SK-N-SH (cell line): ENCODE measurements at regions not wholly inside any gene's neighbourhood (a gene's known extent, or its start where the extent isn't known, plus 50 kb on each side); places are given as distances from the start of the nearest gene placed in this dataset.

Experiments
- CTCF ChIA-PET: fragments of 300-600, 350-600 bp; formaldehyde crosslinking; extraction: SDS; loops from one replicate; lab custom pipeline; 2021; lab: Yijun Ruan, JAX
- POLR2A ChIA-PET: fragments of 350-600 bp; sonication (Branson Sonifier 250); formaldehyde crosslinking; extraction: SDS; loops from one replicate; lab custom pipeline; 2020; ENCODE audit warnings: antibody characterized with exemption, inconsistent platforms; lab: Yijun Ruan, JAX
- DNase-seq: peaks from one replicate; pipeline ENCODE4 v3.0.0; 2012
- H2AFZ ChIP-seq: fragments of 200-600 bp; sonication (generic); 2 replicates; pipeline ENCODE4 v1.8.1; 2016; ENCODE audit warnings: antibody characterized with exemption, mild to moderate bottlenecking, low read depth
- H3F3A ChIP-seq: fragments of 200-600 bp; sonication (generic); replicated peaks from 2 replicates; pipeline ENCODE3; 2016; ENCODE audit warnings: antibody characterized with exemption, mild to moderate bottlenecking; ENCODE audit not compliant: insufficient read depth
- H3K27ac ChIP-seq, 2 experiments: fragments of 200-500 bp in 1 of 2; fragments of 200-600 bp in 1 of 2; sonication (Bioruptor generic) in 1 of 2; sonication (generic), shearing (Covaris generic) in 1 of 2; 2 replicates each; pipeline versions ENCODE4 v1.5.1 to v1.6.1; 2014 to 2016; ENCODE audit warnings: low read depth in 2 of 2, inconsistent platforms in 1 of 2, low read length in 1 of 2, mild to moderate bottlenecking in 1 of 2, mixed read lengths in 1 of 2
- H3K27me3 ChIP-seq: fragments of 200-600 bp; sonication (generic), shearing (Covaris generic); 2 replicates; pipeline ENCODE4 v1.6.1; 2016; ENCODE audit warnings: mixed run types; ENCODE audit not compliant: insufficient read depth
- H3K36me3 ChIP-seq, 2 experiments: fragments of 200-500 bp in 1 of 2; fragments of 200-600 bp in 1 of 2; sonication (Bioruptor generic) in 1 of 2; sonication (generic) in 1 of 2; replicated peaks in 1 of 2; 2 replicates each; pipeline versions ENCODE3 to v1.5.1; 2014 to 2016; ENCODE audit warnings: low read length in 1 of 2, mild to moderate bottlenecking in 1 of 2; ENCODE audit not compliant: insufficient read depth in 2 of 2, control insufficient read depth in 1 of 2
- H3K4me1 ChIP-seq, 2 experiments: fragments of 200-500 bp in 1 of 2; fragments of 200-600 bp in 1 of 2; sonication (Bioruptor generic) in 1 of 2; sonication (generic), shearing (Covaris generic) in 1 of 2; 2 replicates each; pipeline versions ENCODE4 v1.5.1 to v1.6.1; 2014 to 2016; ENCODE audit warnings: low read depth in 1 of 2, low read length in 1 of 2, mixed run types in 1 of 2; ENCODE audit not compliant: insufficient read depth in 2 of 2, control insufficient read depth in 1 of 2
- H3K4me2 ChIP-seq: fragments of 200-600 bp; sonication (generic), shearing (Covaris generic); 2 replicates; pipeline ENCODE4 v1.6.1; 2017; ENCODE audit warnings: mixed run types
- H3K4me3 ChIP-seq, 2 experiments: fragments of 200-500 bp in 1 of 2; fragments of 200-600 bp in 1 of 2; sonication (Bioruptor generic) in 1 of 2; sonication (generic), shearing (Covaris generic) in 1 of 2; 2 replicates each; pipeline versions ENCODE4 v1.5.1 to v1.8.1; 2014 to 2016; ENCODE audit warnings: low read depth in 2 of 2, inconsistent platforms in 1 of 2, low read length in 1 of 2, mild to moderate bottlenecking in 1 of 2, mixed read lengths in 1 of 2, moderate library complexity in 1 of 2
- H3K79me2 ChIP-seq: fragments of 200-600 bp; sonication (generic); 2 replicates; pipeline ENCODE4 v1.8.1; 2017; ENCODE audit warnings: mild to moderate bottlenecking; ENCODE audit not compliant: insufficient read depth
- H3K9ac ChIP-seq: fragments of 200-600 bp; sonication (generic); 2 replicates; pipeline ENCODE4 v1.6.1; 2017; ENCODE audit warnings: mixed run types
- H3K9me2 ChIP-seq: fragments of 200-600 bp; sonication (generic); 2 replicates; pipeline ENCODE4 v1.6.1; 2017; ENCODE audit warnings: mixed run types
- H3K9me3 ChIP-seq: fragments of 200-600 bp; sonication (generic); 2 replicates; pipeline ENCODE4 v1.6.1; 2017; ENCODE audit warnings: mixed run types, mild to moderate bottlenecking, moderate library complexity
- H4K20me1 ChIP-seq: fragments of 200-600 bp; sonication (generic); 2 replicates; pipeline ENCODE4 v1.6.1; 2017; ENCODE audit warnings: mild to moderate bottlenecking, mixed run types; ENCODE audit not compliant: insufficient read depth
- EP300 ChIP-seq, 2 experiments: IDR thresholded peaks; 2 replicates each; pipeline versions ENCODE4 v1.4.0 to v1.6.1; 2012; ENCODE audit warnings: borderline replicate concordance in 1 of 2, low read depth in 1 of 2, low read length in 1 of 2
- EZH2phosphoT487 ChIP-seq: fragments of 200-600 bp; sonication (generic); IDR thresholded peaks from 2 replicates; pipeline ENCODE4 v1.6.1; 2017; ENCODE audit warnings: low read depth, mixed run types, mild to moderate bottlenecking, antibody characterized with exemption, moderate library complexity, borderline replicate concordance
- FOSL2 ChIP-seq: IDR thresholded peaks from 2 replicates; pipeline ENCODE4 v1.4.0; 2012; ENCODE audit warnings: low read depth, mild to moderate bottlenecking, moderate library complexity, borderline replicate concordance
- FOXJ3 ChIP-seq: sonication (generic); formaldehyde crosslinking; IDR thresholded peaks from 2 replicates; pipeline ENCODE4 v1.5.1; 2020; ENCODE audit warnings: mild to moderate bottlenecking, missing genetic modification reagents
- GATA2 ChIP-seq: sonication (generic); formaldehyde crosslinking; IDR thresholded peaks from 2 replicates; pipeline ENCODE4 v1.5.0; 2020; ENCODE audit warnings: mild to moderate bottlenecking, missing genetic modification reagents
- MXI1 ChIP-seq: IDR thresholded peaks from 2 replicates; pipeline ENCODE4 v1.6.1; 2012; ENCODE audit warnings: mild to moderate bottlenecking, low read depth, low read length, improper control_type of control experiment
- POLR2AphosphoS5 ChIP-seq: IDR thresholded peaks from 2 replicates; pipeline ENCODE4 v1.6.1; 2012; ENCODE audit warnings: low read depth, low read length
- REST ChIP-seq: IDR thresholded peaks from 2 replicates; pipeline ENCODE4 v1.6.1; 2012; ENCODE audit warnings: mild to moderate bottlenecking, low read depth, low read length, moderate library complexity
- RFX5 ChIP-seq: IDR thresholded peaks from 2 replicates; pipeline ENCODE4 v1.6.1; 2012; ENCODE audit warnings: mild to moderate bottlenecking, improper control_type of control experiment, low read length
- USF1 ChIP-seq: IDR thresholded peaks from 2 replicates; pipeline ENCODE4 v1.4.0; 2012; ENCODE audit warnings: low read depth, borderline replicate concordance
- YY1 ChIP-seq: IDR thresholded peaks from 2 replicates; pipeline ENCODE4 v1.4.0; 2012; ENCODE audit warnings: low read depth, mild to moderate bottlenecking
- ZBTB33 ChIP-seq: IDR thresholded peaks from 2 replicates; pipeline ENCODE4 v1.4.0; 2012; ENCODE audit warnings: low read depth, borderline replicate concordance
- WGBS: methylation state at CpG from one replicate; pipeline ENCODE4 v1.1.6; 2017; ENCODE audit warnings: low lambda C conversion rate; 5-methylcytosine and 5-hydroxymethylcytosine counted together

- no peak overlapping the region for H3K4me3 ChIP-seq
- H3K9me3 ChIP-seq, result no peaks in the 10 kb centered on the region
- H2AFZ ChIP-seq, result no peak overlapping the region
- POLR2A ChIA-PET, result no interaction called here
- no peaks in the 10 kb centered on the region for H3K27me3 ChIP-seq
- WGBS, result 56% methylated on average over 7 of the region's 7 CpGs
- H3K27ac ChIP-seq, result no peak overlapping the region
- peaks cover 8% of the 10 kb centered on the region for H3F3A ChIP-seq
- no peaks in the 10 kb centered on the region for H3K9me2 ChIP-seq
- CTCF ChIA-PET, result interaction anchor here (0.8 to 1.2 kb wide), 2 partner anchors 9 to 375 kb away, joined by 3 to 4 read pairs; no protein-coding TSS in a partner anchor
- no peaks in the 10 kb centered on the region for H3K4me1 ChIP-seq
- no peaks in the 10 kb centered on the region for H4K20me1 ChIP-seq
- H3K4me2 ChIP-seq, result no peak overlapping the region
- no peaks in the 10 kb centered on the region for H3K36me3 ChIP-seq
- TF ChIP-seq POLR2AphosphoS5 (no peak), EZH2phosphoT487 (no peak), FOSL2 (no peak), EP300 (IDR thresholded peaks at IDR 0.05; ENCODE audit: borderline replicate concordance in 1 of 2, low read depth in 1 of 2, low read length in 1 of 2) (no peak), YY1 (no peak), REST (no peak), FOXJ3 (CRISPR knock-in tag) (no peak), GATA2 (CRISPR knock-in tag) (no peak)
- TF ChIP-seq, all 33 proteins: peak for 0
- Histone ChIP-seq H3K79me2 (no peaks in the 10 kb centered on the region), H3K9ac (no peak overlapping the region)
- no peak for DNase-seq
Observed at GRCh38 chr19:29004796-29005195, 208.2 kb downstream of the UQCRFS1 start.

- Histone ChIP-seq H3K4me2 (no peak overlapping the region), H3F3A (peaks cover 8% of the 10 kb centered on the region), H3K27ac (no peak overlapping the region), H3K4me1 (no peaks in the 10 kb centered on the region), H3K27me3 (no peaks in the 10 kb centered on the region), H3K9me3 (no peaks in the 10 kb centered on the region)
- POLR2A ChIA-PET, result no interaction called here
- WGBS, result 49% methylated on average over 6 of the region's 7 CpGs
- TF ChIP-seq USF1, result no peak
- TF ChIP-seq MXI1, result no peak
- TF ChIP-seq RFX5, result no peak
- no peak for TF ChIP-seq ZBTB33
- TF ChIP-seq, all 33 proteins: peak for 0
- Histone ChIP-seq H3K36me3 (no peaks in the 10 kb centered on the region), H3K9ac (no peak overlapping the region), H3K79me2 (no peaks in the 10 kb centered on the region), H2AFZ (no peak overlapping the region), H4K20me1 (no peaks in the 10 kb centered on the region), H3K9me2 (no peaks in the 10 kb centered on the region), H3K4me3 (no peak overlapping the region)
- CTCF ChIA-PET, result interaction anchor here (1.2 kb wide), 1 partner anchor 10 kb away, joined by 3 read pairs; no protein-coding TSS in a partner anchor
- DNase-seq, result no peak
Observed at GRCh38 chr19:29003641-29004409, 209.1 kb downstream of the UQCRFS1 start.
